SU-DHL-6 (cell line): ENCODE measurements at regions not wholly inside any gene's neighbourhood (a gene's known extent, or its start where the extent isn't known, plus 50 kb on each side); places are given as distances from the start of the nearest gene placed in this dataset.

Experiments used
- H2AFZ ChIP-seq: fragments of 200-600 bp; sonication (generic); 2 replicates; pipeline ENCODE4 v1.6.1; 2014; ENCODE audit warnings: low read depth, mild to moderate bottlenecking, moderate library complexity, mixed read lengths, antibody characterized with exemption, low read length; ENCODE audit not compliant: severe bottlenecking
- H3F3A ChIP-seq: fragments of 200-600 bp; shearing (Covaris generic); 2 replicates; pipeline ENCODE4 v1.6.0; 2016; ENCODE audit warnings: antibody characterized with exemption, mild to moderate bottlenecking; ENCODE audit not compliant: insufficient read depth
- H3K27ac ChIP-seq: fragments of 200-600 bp; sonication (generic); 2 replicates; pipeline ENCODE4 v1.5.1; 2016; ENCODE audit warnings: low read depth, mild to moderate bottlenecking, low read length, moderate library complexity, mixed read lengths
- H3K27me3 ChIP-seq: fragments of 200-600 bp; sonication (generic), shearing (Covaris generic); 2 replicates; pipeline ENCODE4 v1.6.0; 2014; ENCODE audit warnings: mild to moderate bottlenecking, low read length
- H3K36me3 ChIP-seq: fragments of 200-600 bp; sonication (generic); 2 replicates; pipeline ENCODE4 v1.6.1; 2014; ENCODE audit warnings: mild to moderate bottlenecking, low read length, mixed read lengths
- H3K4me2 ChIP-seq: fragments of 300-600, 200-600 bp; shearing (Covaris generic), sonication (generic); 2 replicates; pipeline ENCODE4 v1.6.0; 2014; ENCODE audit warnings: low read length, low read depth, mild to moderate bottlenecking; ENCODE audit not compliant: poor library complexity, severe bottlenecking
- H3K4me3 ChIP-seq: fragments of 200-600 bp; sonication (generic); 2 replicates; pipeline ENCODE4 v1.5.1; 2014; ENCODE audit warnings: antibody characterized with exemption, low read length, mild to moderate bottlenecking, mixed read lengths; ENCODE audit not compliant: insufficient read depth, poor library complexity, severe bottlenecking
- H3K79me2 ChIP-seq: fragments of 200-600 bp; sonication (generic); 2 replicates; pipeline ENCODE4 v1.6.1; 2014; ENCODE audit warnings: mild to moderate bottlenecking, low read length, moderate library complexity; ENCODE audit not compliant: insufficient read depth
- H3K9ac ChIP-seq: fragments of 200-600 bp; sonication (generic); 2 replicates; pipeline ENCODE4 v1.7.0; 2014; ENCODE audit warnings: mild to moderate bottlenecking, low read length
- H3K9me2 ChIP-seq: fragments of 200-600 bp; sonication (generic); replicated peaks from 2 replicates; pipeline ENCODE4 v1.6.1; 2014; ENCODE audit warnings: low read length; ENCODE audit not compliant: insufficient read depth
- H3K9me3 ChIP-seq: fragments of 200-600 bp; sonication (generic); 2 replicates; pipeline ENCODE4 v1.6.1; 2014; ENCODE audit warnings: low read length, mixed read lengths; ENCODE audit not compliant: insufficient read depth
- H4K20me1 ChIP-seq: fragments of 200-600 bp; sonication (generic); 2 replicates; pipeline ENCODE4 v1.6.1; 2014; ENCODE audit warnings: low read depth, mild to moderate bottlenecking, antibody characterized with exemption, low read length, moderate library complexity, mixed read lengths
- EZH2phosphoT487 ChIP-seq: fragments of 200-600 bp; sonication (generic), shearing (Covaris generic); conservative IDR thresholded peaks from 2 replicates; pipeline ENCODE4 v1.6.1; 2018; ENCODE audit warnings: mild to moderate bottlenecking, antibody characterized with exemption, low read length, moderate library complexity, mixed read lengths
- TF ChIP-seq, protein P1 (sequence below): fragments of 200-600 bp; sonication (generic); IDR thresholded peaks from one replicate; pipeline ENCODE4 v1.5.1; 2017; ENCODE audit warnings: antibody characterized with exemption, mild to moderate bottlenecking, low read length, moderate library complexity; ENCODE audit not compliant: insufficient read depth, poor library complexity, severe bottlenecking

DNA sequence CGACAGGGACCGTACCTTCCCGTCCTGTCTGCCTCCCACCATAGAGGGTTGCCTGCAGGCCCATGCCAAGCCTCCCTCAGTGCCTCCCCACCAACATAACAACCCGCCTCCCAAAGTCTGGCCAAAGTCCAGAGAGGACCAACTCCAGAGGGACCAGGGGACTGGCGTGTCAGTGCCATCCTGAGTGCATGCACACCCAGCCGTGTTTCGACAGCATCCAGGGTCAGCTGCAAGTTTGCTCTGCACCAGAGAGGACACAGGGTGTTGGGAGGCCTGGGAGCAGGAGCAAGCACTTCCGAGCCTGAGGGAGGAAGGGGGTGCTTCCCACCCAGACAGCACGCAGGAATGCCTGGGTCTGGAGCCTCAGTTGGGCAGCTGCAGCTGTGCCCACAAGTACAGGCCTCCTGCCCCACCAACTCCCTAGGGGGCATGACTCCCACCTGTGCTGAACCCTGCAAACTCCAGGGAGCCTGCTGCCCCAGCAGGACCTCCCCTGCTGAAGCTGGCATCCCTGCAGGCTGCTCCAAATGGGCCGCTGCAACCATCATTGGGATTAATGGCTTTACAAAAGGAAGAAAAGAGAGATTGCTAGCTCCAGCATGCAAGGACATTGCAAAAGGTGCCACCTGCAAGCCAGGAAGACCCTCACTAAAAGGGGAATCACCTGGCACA is 618.1 kb upstream of the FSHR start:
- no peak overlapping the region for H3K4me2 ChIP-seq
- H3K9me3 ChIP-seq: no peaks in the 10 kb centered on the region
- no peaks in the 10 kb centered on the region for H4K20me1 ChIP-seq
- no peaks in the 10 kb centered on the region for H3K79me2 ChIP-seq
- no peaks in the 10 kb centered on the region for H3K9me2 ChIP-seq
- H3K9ac ChIP-seq: no peak overlapping the region
- H2AFZ ChIP-seq: no peak overlapping the region
- H3F3A ChIP-seq: no peaks in the 10 kb centered on the region
- H3K4me3 ChIP-seq: no peak overlapping the region
- no peaks in the 10 kb centered on the region for H3K27me3 ChIP-seq
- no peak overlapping the region for H3K27ac ChIP-seq
- TF ChIP-seq, protein P1, sequence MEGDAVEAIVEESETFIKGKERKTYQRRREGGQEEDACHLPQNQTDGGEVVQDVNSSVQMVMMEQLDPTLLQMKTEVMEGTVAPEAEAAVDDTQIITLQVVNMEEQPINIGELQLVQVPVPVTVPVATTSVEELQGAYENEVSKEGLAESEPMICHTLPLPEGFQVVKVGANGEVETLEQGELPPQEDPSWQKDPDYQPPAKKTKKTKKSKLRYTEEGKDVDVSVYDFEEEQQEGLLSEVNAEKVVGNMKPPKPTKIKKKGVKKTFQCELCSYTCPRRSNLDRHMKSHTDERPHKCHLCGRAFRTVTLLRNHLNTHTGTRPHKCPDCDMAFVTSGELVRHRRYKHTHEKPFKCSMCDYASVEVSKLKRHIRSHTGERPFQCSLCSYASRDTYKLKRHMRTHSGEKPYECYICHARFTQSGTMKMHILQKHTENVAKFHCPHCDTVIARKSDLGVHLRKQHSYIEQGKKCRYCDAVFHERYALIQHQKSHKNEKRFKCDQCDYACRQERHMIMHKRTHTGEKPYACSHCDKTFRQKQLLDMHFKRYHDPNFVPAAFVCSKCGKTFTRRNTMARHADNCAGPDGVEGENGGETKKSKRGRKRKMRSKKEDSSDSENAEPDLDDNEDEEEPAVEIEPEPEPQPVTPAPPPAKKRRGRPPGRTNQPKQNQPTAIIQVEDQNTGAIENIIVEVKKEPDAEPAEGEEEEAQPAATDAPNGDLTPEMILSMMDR: no peak
- no peak for TF ChIP-seq EZH2phosphoT487
- H3K36me3 ChIP-seq: no peaks in the 10 kb centered on the region

GRCh38 chr2:49770919-49771318 is 616.6 kb upstream of the FSHR start:
- no peaks in the 10 kb centered on the region for H3K79me2 ChIP-seq
- no peaks in the 10 kb centered on the region for H3K27me3 ChIP-seq
- no peaks in the 10 kb centered on the region for H3F3A ChIP-seq
- H3K4me3 ChIP-seq: no peak overlapping the region
- H3K9ac ChIP-seq: no peak overlapping the region
- no peaks in the 10 kb centered on the region for H3K36me3 ChIP-seq
- no peaks in the 10 kb centered on the region for H4K20me1 ChIP-seq
- TF ChIP-seq EZH2phosphoT487: no peak
- TF ChIP-seq, protein P1: no peak
- no peak overlapping the region for H2AFZ ChIP-seq
- H3K27ac ChIP-seq: no peak overlapping the region
- no peak overlapping the region for H3K4me2 ChIP-seq
- no peaks in the 10 kb centered on the region for H3K9me3 ChIP-seq
- no peaks in the 10 kb centered on the region; the same call in 1 of the 2 replicates for H3K9me2 ChIP-seq

GRCh38 chr2:49767316-49767715 is 613.0 kb upstream of the FSHR start:
- Histone ChIP-seq H2AFZ (no peak overlapping the region), H4K20me1 (no peaks in the 10 kb centered on the region), H3F3A (no peaks in the 10 kb centered on the region), H3K27me3 (no peaks in the 10 kb centered on the region), H3K36me3 (no peaks in the 10 kb centered on the region), H3K4me2 (no peak overlapping the region), H3K27ac (no peak overlapping the region), H3K9me3 (no peaks in the 10 kb centered on the region), H3K79me2 (no peaks in the 10 kb centered on the region), H3K9ac (no peak overlapping the region), H3K9me2 (no peaks in the 10 kb centered on the region; the same call in 1 of the 2 replicates), H3K4me3 (no peak overlapping the region)
- TF ChIP-seq EZH2phosphoT487: no peak
- TF ChIP-seq, protein P1: no peak
